Raji (cell line): ENCODE measurements at regions not wholly inside any gene's neighbourhood (a gene's known extent, or its start where the extent isn't known, plus 50 kb on each side); places are given as distances from the start of the nearest gene placed in this dataset.

Source experiments
- POLR2A ChIP-seq: IDR thresholded peaks from 2 replicates; pipeline ENCODE4 v1.6.1; 2011; ENCODE audit warnings: low read depth, low read length, control low read depth; ENCODE audit not compliant: insufficient read depth

GRCh38 chr7:47698386-47698785 is 116.5 kb upstream of the TNS3 start:
- TF ChIP-seq POLR2A: no peak

GRCh38 chr7:47697543-47697942 is 115.6 kb upstream of the TNS3 start:
- no peak for TF ChIP-seq POLR2A

- no peak for TF ChIP-seq POLR2A
These were observed 114.3 kb upstream of the TNS3 start for GRCh38 chr7:47696152-47696710.

DNA sequence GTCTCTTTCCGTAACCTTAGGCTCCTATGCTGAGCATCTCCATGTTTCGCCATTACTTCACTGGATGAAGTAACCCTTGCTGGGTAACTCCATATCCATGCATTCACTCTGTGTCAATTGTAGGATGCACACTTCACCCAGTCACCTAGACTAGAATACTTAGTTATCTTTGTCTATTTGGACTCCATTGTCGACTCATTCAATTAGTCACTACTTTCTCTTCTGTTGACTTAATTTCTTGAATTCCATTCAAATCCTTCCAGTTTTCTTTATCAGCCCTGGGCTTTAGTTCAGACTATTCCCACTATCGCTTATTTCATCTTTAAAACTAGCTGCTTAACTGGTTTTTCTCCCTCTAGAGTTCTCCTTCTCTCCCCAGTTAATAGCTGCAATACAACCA is 111.3 kb upstream of the TNS3 start:
- TF ChIP-seq POLR2A: no peak

DNA sequence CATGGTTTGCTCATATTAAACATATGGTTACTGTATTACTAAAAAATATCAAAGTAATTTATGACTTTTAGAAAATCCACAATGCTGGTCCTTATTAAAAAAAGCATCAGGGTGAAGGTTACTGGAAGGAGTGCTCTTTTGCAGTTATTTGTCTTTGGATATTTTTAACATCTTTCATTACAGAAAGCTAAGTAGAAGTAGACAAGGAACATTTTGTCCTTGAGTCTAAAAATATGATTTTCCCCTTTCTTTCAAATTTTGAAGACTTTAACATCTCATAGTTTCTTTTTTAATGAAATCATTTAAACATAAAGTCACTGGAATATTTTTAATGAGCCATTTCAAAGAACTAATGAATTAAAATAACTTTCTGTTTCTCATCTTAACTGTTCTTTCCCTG is 110.1 kb upstream of the TNS3 start:
- TF ChIP-seq POLR2A: no peak

DNA sequence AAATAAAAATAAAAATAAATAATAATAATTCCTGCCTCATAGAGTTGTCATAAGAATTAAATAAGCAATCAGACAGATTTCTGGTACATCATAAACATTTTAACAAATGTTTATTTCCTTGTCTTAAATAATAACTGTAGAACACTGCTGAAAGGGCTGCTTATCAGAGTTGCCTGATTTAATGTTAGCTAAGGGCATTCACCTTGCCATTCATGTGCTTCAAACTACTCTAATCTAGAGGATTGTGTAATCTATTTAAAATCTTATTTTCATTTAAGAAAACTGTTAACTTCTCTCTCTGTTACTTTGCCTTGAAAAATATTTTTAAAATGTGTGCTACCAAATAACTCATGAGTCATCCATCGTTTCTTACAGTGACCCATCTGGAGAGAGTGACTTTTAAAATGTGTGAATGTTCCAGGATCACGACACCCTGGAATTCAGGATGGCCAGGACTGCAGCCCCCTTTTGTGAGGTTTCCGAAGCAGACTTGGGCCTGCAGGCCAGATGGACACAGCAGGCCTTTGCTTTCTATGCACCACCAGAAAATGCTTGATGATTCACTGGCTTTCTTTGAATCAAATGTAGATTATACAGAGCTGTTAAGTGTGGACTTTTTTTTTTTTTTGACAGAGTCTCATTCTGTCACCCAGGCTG is 109.1 kb upstream of the TNS3 start:
- TF ChIP-seq POLR2A: no peak

- no peak for TF ChIP-seq POLR2A
These were observed 107.6 kb upstream of the TNS3 start for GRCh38 chr7:47689558-47689957.

DNA sequence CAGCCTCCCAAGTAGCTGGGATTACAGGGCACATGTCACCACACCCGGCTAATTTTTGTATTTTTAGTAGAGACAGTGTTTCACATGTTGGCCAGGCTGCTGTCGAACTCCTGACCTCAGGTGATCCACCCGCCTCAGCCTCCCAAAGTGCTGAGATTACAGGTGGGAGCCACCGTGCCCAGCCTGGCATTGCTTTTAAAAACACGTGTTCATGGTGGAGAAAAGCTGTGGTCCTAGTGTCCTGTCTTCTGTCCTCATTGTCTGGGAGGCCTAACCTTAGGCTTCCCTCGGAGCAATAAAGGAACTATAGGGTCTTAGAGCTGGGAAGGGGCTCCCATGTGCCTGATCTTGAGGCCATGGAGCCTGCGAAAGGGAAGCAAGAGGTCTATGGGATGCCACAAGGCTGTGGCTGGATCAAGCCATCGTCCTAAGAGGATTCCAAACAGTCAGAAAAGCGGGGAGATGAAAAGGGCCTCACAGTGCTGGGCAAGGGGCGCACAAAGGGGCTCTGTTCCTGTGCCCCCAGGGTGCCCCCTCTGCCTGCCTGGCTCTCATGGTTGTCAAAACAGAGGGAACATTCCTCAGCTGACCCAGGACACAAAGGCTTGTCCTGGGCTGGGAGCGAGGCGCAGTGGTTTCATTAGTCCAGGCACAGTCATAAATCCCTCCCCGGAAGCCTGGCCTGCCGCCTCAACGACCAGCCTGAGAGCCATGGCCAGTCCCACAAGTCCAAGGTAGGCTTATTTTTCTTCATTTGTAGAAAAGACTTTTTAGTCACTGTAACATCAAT is 106.6 kb upstream of the TNS3 start:
- TF ChIP-seq POLR2A: no peak

DNA sequence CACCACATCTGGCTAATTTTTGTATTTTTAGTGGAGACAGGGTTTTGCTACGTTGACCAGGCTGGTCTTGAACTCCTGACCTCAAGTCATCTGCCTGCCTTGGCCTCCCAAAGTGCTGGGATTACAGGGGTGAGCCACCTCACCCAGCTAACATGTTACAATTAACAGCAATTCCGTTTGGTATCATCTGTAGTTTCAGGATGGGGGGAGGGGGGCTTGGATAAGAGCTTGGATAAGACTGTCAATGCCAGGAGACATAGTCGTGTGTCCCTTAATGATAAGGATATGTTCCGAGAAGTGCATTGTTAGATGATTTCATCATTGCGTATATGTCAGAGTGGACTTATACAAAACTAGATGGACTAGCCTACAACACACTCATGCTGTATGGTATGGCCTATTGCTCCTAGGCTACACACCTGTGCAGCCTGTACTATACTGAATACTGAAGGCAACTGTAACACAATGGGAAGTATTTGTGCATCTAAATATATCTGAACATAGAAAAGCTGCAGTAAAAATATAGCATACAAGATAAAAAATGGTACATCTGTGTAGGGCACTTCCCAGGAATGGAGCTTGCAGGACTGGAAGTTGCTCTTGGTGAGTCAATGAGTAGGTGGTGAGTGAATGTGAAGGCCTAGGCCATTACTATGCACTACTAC is 103.9 kb upstream of the TNS3 start:
- no peak for TF ChIP-seq POLR2A

- no peak for TF ChIP-seq POLR2A
These were observed 103.2 kb upstream of the TNS3 start for GRCh38 chr7:47685151-47685550.

GRCh38 chr7:47684728-47685127 is 102.8 kb upstream of the TNS3 start:
- no peak for TF ChIP-seq POLR2A

DNA sequence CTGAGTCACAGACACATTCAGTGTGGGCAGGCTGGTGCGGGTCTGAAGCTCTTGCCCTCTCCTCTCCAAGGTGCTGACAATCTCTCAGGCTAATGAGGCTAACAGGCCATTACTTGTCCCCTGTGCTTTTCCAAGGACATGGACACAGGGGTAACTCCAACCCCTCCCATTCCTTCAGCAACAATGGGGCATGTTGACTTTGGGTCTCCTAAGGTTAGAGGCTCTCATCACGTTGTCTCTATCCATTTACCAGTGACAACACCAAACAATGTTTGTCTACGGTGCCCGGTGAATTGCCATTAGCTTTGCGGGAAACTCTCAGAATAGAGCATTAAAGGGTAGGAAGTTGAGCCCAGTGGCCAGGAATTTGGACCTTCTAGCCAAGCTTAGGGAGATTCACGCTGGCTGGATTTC is 101.6 kb upstream of the TNS3 start:
- no peak for TF ChIP-seq POLR2A

DNA sequence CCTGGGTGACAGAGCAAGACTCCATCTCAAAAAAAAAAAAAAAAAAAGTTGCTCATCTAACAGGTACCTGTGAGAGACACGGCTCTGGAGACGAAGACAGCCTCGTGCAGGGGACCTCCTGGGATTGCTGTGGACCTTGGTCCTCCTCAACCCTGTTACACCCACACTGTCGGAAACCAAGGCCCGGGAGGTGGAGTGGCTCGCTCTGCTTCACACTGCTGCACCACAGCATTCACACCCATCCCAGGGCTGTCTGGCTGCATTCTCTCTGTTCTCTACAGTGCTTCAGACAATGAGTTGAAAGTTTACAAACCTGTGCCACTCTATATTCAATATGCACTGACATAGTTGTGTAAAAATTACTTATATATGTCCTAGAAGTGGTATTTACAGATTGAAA is 101.0 kb upstream of the TNS3 start:
- no peak for TF ChIP-seq POLR2A

GRCh38 chr7:47681249-47681810 is 99.4 kb upstream of the TNS3 start:
- TF ChIP-seq POLR2A: no peak

GRCh38 chr7:47678641-47679380 is 96.9 kb upstream of the TNS3 start:
- peak; percentile 41; the same call in 1 of the 2 replicates for TF ChIP-seq POLR2A
